ENCODE measurements at regions not wholly inside any gene's neighbourhood (a gene's known extent, or its start where the extent isn't known, plus 50 kb on each side); places are given as distances from the start of the nearest gene placed in this dataset.

DNA sequence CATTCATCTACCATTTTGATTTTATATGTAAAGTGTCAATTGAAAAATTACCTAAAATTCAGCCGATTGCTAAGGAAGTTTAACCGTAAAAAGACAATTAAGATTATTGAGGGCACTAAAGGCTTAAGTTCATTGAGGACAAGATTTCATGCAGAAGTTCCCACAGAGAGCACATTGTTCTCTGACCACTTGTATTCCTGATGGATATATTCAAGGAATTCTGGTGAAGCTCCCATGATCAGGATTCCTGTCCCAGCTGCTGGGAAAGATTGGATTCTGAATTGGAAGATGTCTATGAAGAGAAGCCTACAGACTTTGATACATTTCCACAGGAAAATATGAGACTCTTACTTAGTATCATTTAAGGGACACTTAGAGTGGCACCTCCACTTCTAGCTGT lies 209.2 kb upstream of the KCTD3 start:
- H3K9me3 Mint-ChIP-seq (ENCODE audit: unreplicated experiment), result no peaks in the 10 kb centered on the region
- Histone ChIP-seq H4K20me1 (ENCODE audit: insufficient read depth, low read length) (no peaks in the 10 kb centered on the region), H3K79me2 (ENCODE audit: insufficient read depth, low read length) (no peaks in the 10 kb centered on the region), H3K36me3 (ENCODE audit: insufficient read depth, low read length) (no peaks in the 10 kb centered on the region), H3K4me2 (ENCODE audit: low read length) (no peak overlapping the region), H3K9ac (ENCODE audit: low read length) (no peak overlapping the region), H3K4me3 (ENCODE audit: insufficient read depth, low read depth, low read length) (no peak overlapping the region), H2AFZ (ENCODE audit: low read depth, low read length) (no peak overlapping the region), H3K9me3 (ENCODE audit: insufficient read depth, low read depth, low read length) (no peaks in the 10 kb centered on the region), H3K27ac (ENCODE audit: low read depth, low read length) (no peak overlapping the region), H3K4me1 (ENCODE audit: insufficient read depth, low read length) (no peaks in the 10 kb centered on the region), H3K27me3 (ENCODE audit: insufficient read depth, low read length) (no peaks in the 10 kb centered on the region)
- peak; percentile 47 for FAIRE-seq
- H3K4me1 Mint-ChIP-seq (ENCODE audit: low read depth, unreplicated experiment), result no peaks in the 10 kb centered on the region
- no peaks in the 10 kb centered on the region for H3K27me3 Mint-ChIP-seq (ENCODE audit: low read depth, unreplicated experiment)
- no peaks in the 10 kb centered on the region for H3K36me3 Mint-ChIP-seq (ENCODE audit: low read depth, unreplicated experiment)
- no peak overlapping the region for H3K4me3 Mint-ChIP-seq (ENCODE audit: unreplicated experiment)
- no peak for TF ChIP-seq EZH2 (IDR thresholded peaks at IDR 0.05; ENCODE audit: insufficient read depth, low read length)
- TF ChIP-seq, protein P1, sequence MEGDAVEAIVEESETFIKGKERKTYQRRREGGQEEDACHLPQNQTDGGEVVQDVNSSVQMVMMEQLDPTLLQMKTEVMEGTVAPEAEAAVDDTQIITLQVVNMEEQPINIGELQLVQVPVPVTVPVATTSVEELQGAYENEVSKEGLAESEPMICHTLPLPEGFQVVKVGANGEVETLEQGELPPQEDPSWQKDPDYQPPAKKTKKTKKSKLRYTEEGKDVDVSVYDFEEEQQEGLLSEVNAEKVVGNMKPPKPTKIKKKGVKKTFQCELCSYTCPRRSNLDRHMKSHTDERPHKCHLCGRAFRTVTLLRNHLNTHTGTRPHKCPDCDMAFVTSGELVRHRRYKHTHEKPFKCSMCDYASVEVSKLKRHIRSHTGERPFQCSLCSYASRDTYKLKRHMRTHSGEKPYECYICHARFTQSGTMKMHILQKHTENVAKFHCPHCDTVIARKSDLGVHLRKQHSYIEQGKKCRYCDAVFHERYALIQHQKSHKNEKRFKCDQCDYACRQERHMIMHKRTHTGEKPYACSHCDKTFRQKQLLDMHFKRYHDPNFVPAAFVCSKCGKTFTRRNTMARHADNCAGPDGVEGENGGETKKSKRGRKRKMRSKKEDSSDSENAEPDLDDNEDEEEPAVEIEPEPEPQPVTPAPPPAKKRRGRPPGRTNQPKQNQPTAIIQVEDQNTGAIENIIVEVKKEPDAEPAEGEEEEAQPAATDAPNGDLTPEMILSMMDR (IDR thresholded peaks at IDR 0.05; ENCODE audit: insufficient read depth, low read depth, low read length), result no peak
- H3K27ac Mint-ChIP-seq (ENCODE audit: unreplicated experiment), result no peak overlapping the region
- no peak for DNase-seq (ENCODE audit: low read depth)

DNA sequence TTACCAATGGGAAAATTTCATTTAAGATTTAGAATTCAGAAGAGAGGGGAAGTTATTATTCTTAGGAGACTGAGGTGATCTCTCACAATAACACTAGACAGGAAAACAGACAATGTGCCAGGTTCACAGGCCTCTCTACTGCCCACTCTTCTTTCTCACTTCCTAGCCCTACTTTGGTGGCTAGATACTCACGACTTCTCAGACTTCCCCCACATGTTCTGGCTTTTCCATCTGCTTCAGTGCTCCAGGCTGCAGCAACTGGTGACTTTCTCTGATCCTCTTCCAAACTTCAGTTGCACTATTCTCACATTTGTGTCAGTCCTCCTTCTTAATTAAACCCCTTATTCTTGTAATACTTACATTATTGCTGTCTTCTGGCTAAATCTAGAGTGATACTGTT lies 208.7 kb upstream of the KCTD3 start:
- Histone ChIP-seq H3K36me3 (ENCODE audit: insufficient read depth, low read length) (no peaks in the 10 kb centered on the region), H2AFZ (ENCODE audit: low read depth, low read length) (no peak overlapping the region), H3K9me3 (ENCODE audit: insufficient read depth, low read depth, low read length) (no peaks in the 10 kb centered on the region), H3K4me2 (ENCODE audit: low read length) (no peak overlapping the region), H4K20me1 (ENCODE audit: insufficient read depth, low read length) (no peaks in the 10 kb centered on the region), H3K27ac (ENCODE audit: low read depth, low read length) (no peak overlapping the region), H3K4me3 (ENCODE audit: insufficient read depth, low read depth, low read length) (no peak overlapping the region), H3K4me1 (ENCODE audit: insufficient read depth, low read length) (no peaks in the 10 kb centered on the region), H3K27me3 (ENCODE audit: insufficient read depth, low read length) (no peaks in the 10 kb centered on the region), H3K9ac (ENCODE audit: low read length) (no peak overlapping the region), H3K79me2 (ENCODE audit: insufficient read depth, low read length) (no peaks in the 10 kb centered on the region)
- Mint-ChIP-seq H3K4me3 (ENCODE audit: unreplicated experiment) (no peak overlapping the region), H3K27me3 (ENCODE audit: low read depth, unreplicated experiment) (no peaks in the 10 kb centered on the region), H3K4me1 (ENCODE audit: low read depth, unreplicated experiment) (no peaks in the 10 kb centered on the region), H3K36me3 (ENCODE audit: low read depth, unreplicated experiment) (no peaks in the 10 kb centered on the region), H3K9me3 (ENCODE audit: unreplicated experiment) (no peaks in the 10 kb centered on the region), H3K27ac (ENCODE audit: unreplicated experiment) (no peak overlapping the region)
- FAIRE-seq (no peak), DNase-seq (ENCODE audit: low read depth) (no peak)
- TF ChIP-seq, protein P1 (IDR thresholded peaks at IDR 0.05; ENCODE audit: insufficient read depth, low read depth, low read length), result no peak
- no peak for TF ChIP-seq EZH2 (IDR thresholded peaks at IDR 0.05; ENCODE audit: insufficient read depth, low read length)

DNA sequence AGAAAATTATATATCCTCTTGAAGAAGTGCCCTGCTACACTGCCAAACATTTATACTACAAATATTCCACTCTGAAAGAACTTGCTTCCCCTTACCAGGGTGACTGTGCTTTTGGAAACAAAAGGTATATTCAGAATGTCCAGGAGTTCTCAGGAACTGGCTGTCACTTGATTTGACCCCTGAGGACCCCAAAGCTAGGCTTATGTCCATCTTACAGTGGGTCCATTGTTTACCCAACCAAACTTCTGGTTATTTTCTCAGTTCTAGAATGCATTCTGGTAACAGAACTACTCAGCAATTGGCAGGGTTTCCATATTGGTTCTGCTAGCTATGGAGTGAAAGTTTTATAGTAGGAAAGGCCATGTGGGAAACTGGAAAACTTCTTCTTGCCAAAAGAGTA lies 207.1 kb upstream of the KCTD3 start:
- Mint-ChIP-seq H3K4me1 (ENCODE audit: low read depth, unreplicated experiment) (no peaks in the 10 kb centered on the region), H3K4me3 (ENCODE audit: unreplicated experiment) (no peak overlapping the region), H3K9me3 (ENCODE audit: unreplicated experiment) (peaks cover 2% of the 10 kb centered on the region), H3K27me3 (ENCODE audit: low read depth, unreplicated experiment) (no peaks in the 10 kb centered on the region), H3K27ac (ENCODE audit: unreplicated experiment) (no peak overlapping the region), H3K36me3 (ENCODE audit: low read depth, unreplicated experiment) (no peaks in the 10 kb centered on the region)
- H3K27me3 ChIP-seq (ENCODE audit: insufficient read depth, low read length), result no peaks in the 10 kb centered on the region
- FAIRE-seq (no peak), DNase-seq (ENCODE audit: low read depth) (no peak)
- no peak overlapping the region for H2AFZ ChIP-seq (ENCODE audit: low read depth, low read length)
- H3K9me3 ChIP-seq (ENCODE audit: insufficient read depth, low read depth, low read length), result no peaks in the 10 kb centered on the region
- no peak overlapping the region for H3K9ac ChIP-seq (ENCODE audit: low read length)
- no peak overlapping the region for H3K27ac ChIP-seq (ENCODE audit: low read depth, low read length)
- H3K79me2 ChIP-seq (ENCODE audit: insufficient read depth, low read length), result no peaks in the 10 kb centered on the region
- no peak overlapping the region for H3K4me2 ChIP-seq (ENCODE audit: low read length)
- TF ChIP-seq EZH2 (IDR thresholded peaks at IDR 0.05; ENCODE audit: insufficient read depth, low read length), result no peak
- TF ChIP-seq, protein P1 (IDR thresholded peaks at IDR 0.05; ENCODE audit: insufficient read depth, low read depth, low read length), result no peak
- H3K36me3 ChIP-seq (ENCODE audit: insufficient read depth, low read length), result no peaks in the 10 kb centered on the region
- H4K20me1 ChIP-seq (ENCODE audit: insufficient read depth, low read length), result no peaks in the 10 kb centered on the region
- no peak overlapping the region for H3K4me3 ChIP-seq (ENCODE audit: insufficient read depth, low read depth, low read length)
- H3K4me1 ChIP-seq (ENCODE audit: insufficient read depth, low read length), result no peaks in the 10 kb centered on the region

Data from astrocyte (in vitro differentiated cells and primary cell).